ENCODE measurements at regions not wholly inside any gene's neighbourhood (a gene's known extent, or its start where the extent isn't known, plus 50 kb on each side); places are given as distances from the start of the nearest gene placed in this dataset.
"Not testable (repeated sequence)": the region's sequence is repeated elsewhere in the genome, so short reads cannot be mapped to it uniquely, and the experiment has no call there.

- no peak for DNase-seq (ENCODE audit: low read depth in 2 of 2)
Observed at GRCh38 chr2:128414946-128415778, 96.5 kb upstream of the HS6ST1 start.

DNA sequence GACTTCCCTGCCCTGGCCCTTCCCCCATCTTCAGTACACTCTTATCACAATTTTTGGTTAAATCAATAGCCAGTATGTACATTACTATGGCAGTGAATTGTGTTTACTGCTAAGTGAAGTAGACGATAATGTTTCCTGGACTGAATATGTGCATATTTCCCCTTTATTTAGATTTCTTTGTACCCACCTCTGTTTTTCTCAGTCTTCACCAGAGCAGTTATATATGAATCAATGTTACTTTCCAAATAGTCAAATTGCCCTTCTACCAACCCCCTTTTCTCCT lies 97.1 kb upstream of the HS6ST1 start:
- no peak for DNase-seq (ENCODE audit: low read depth in 2 of 2)

GRCh38 chr2:128416109-128416785 lies 97.6 kb upstream of the HS6ST1 start:
- DNase-seq (ENCODE audit: low read depth in 2 of 2): no peak

DNA sequence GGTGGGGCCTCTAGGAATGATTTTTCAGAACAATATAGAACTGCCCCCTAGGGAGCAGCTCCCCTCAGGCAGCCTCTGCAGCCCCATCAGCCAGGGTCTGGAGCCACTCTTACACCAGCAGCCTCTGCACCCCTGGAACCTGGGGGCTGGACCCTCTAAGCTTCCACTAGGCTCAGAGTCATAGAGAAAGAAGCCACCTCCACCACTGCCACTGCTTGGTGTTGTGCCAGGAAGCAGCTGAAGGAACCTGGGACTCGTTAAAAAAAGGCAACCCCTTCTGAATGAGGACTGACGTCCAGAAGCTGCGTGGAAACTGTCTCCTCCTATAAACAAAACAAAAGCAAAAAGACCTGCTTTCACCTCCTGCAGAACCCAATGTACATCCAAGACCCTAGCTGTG lies 98.1 kb upstream of the HS6ST1 start:
- DNase-seq (ENCODE audit: low read depth in 2 of 2): no peak

GRCh38 chr2:128417264-128417663 lies 98.6 kb upstream of the HS6ST1 start:
- DNase-seq (ENCODE audit: low read depth in 2 of 2): not testable (repeated sequence)

- DNase-seq (ENCODE audit: low read depth in 2 of 2): no peak
Observed at GRCh38 chr2:128420131-128420530, 101.5 kb upstream of the HS6ST1 start.

GRCh38 chr2:128420776-128421175 lies 102.1 kb upstream of the HS6ST1 start:
- DNase-seq (ENCODE audit: low read depth in 2 of 2): no peak

- no peak for DNase-seq (ENCODE audit: low read depth in 2 of 2)
Observed at GRCh38 chr2:128421286-128421685, 102.6 kb upstream of the HS6ST1 start.

GRCh38 chr2:128421861-128422311 lies 103.2 kb upstream of the HS6ST1 start:
- DNase-seq (ENCODE audit: low read depth in 2 of 2): no peak

GRCh38 chr2:128422571-128422970 lies 103.9 kb upstream of the HS6ST1 start:
- no peak for DNase-seq (ENCODE audit: low read depth in 2 of 2)

- no peak for DNase-seq (ENCODE audit: low read depth in 2 of 2)
Observed at GRCh38 chr2:128423788-128424165, 105.1 kb upstream of the HS6ST1 start.

GRCh38 chr2:128424406-128425171 lies 105.9 kb upstream of the HS6ST1 start:
- DNase-seq (ENCODE audit: low read depth in 2 of 2): no peak

DNA sequence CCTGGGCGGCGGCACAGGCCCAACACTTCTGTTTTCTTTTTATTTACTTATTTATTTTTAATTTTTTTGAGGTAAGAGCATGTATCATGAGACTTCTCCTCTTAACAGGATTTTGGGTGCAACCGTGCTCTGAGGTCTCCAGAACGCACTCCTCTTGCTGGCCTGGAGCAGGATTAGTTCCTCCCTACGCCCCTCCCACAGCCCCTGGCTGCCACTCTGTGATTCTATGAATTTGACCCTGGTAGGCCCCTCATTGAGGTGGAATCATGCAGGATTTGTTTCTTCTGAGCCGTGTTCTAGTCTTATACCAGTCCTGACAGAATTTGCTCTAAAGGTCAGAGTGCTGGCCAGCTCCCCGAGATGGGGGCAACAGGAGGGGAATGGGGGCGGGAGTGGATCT lies 106.5 kb upstream of the HS6ST1 start:
- no peak for DNase-seq (ENCODE audit: low read depth in 2 of 2)

DNA sequence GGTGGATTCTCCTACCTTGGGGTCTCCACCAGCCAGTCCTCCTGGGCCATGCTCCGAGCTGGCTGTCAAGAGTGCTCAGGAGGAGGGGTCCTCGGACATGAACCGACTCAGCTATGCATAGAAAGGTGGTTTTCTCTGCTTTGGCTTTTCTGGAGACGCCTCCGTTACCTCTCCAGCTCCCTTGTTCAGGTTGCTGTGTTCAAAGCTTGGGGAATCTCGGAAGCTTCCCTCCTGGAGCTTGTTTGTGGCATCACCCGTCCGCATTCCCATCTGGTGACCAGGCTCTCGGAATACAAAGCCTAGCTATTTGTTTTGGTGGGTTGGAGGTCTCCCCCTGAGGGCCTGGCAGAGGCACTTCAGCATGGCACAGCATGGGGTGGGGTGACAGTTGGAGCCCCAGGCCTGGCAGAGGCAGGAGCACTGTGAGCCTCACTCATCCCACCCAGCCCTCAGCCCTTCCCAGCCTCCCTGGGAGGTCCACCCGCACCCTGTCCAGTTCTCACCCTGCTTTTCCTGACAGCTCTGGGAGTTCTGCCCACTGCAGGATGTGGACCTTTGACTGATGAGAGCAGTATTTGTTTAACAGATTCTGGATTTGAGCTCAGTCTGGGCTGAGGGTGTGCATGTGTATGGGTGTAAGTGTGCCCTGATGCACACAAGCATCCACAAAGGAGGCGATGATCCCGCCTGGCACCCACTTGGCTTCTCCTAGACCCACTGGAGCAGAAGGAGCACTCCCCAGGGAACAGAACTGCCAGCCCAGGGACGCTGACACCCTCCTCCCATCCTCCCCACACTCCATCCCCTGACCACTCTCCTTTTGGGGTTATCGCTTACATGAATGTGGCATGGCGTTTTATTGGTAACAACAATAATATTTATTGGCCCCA lies 107.3 kb upstream of the HS6ST1 start:
- DNase-seq (ENCODE audit: low read depth in 2 of 2): no peak

- DNase-seq (ENCODE audit: low read depth in 2 of 2): no peak
Observed at GRCh38 chr2:128427413-128427755, 108.7 kb upstream of the HS6ST1 start.

- no peak for DNase-seq (ENCODE audit: low read depth in 2 of 2)
Observed at GRCh38 chr2:128428415-128428814, 109.7 kb upstream of the HS6ST1 start.

DNA sequence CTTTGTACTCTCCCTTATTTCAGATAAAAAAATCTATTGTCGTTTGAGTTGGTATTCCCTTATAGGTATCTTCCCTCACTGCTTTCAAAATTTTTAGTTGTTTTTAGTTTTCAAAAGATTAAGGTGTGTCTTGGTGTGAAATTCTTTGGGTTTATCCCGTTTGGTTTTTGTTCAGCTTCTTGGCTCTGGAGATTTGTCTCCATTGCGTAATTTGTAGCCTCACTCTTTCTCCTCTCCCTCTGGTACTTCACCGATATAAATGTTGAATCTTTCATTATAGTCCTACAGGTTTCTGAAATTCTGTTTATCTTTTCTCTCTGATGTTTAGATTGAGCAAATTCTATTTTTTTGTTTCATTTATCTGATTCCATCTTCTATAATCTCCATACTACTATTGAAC lies 113.8 kb upstream of the HS6ST1 start:
- DNase-seq (ENCODE audit: low read depth in 2 of 2): no peak

DNA sequence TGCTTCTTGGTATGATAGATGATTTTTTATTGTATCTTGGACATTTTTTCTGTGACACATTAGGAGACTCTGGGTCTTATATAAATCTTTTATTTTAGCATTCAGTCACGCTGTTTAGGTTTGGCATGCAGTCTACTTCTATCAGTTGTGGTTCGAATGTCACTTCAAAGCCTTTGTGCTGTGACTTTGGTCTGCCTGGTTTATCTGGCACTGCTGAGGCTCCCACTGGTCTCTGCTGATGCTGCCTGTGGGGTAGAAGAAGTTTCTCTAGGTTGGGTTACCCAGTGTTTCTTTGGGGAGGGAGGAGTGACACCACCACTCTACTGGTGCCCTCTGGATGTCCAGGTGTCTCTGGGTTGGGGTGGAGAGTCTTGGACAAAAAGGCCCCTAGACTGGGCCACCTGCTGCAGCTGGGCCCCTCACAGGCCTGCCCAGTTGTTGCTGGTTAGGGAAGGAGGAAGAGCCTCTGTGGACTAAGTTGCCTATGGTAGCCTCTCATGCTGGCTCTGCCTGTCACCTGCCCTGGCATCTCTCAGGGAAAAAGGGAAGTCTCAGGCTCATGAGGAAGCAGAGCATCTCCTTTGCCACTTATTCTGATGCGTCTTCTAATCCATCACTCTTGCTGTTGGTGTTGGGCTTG lies 115.4 kb upstream of the HS6ST1 start:
- DNase-seq (ENCODE audit: low read depth in 2 of 2): no peak

DNA sequence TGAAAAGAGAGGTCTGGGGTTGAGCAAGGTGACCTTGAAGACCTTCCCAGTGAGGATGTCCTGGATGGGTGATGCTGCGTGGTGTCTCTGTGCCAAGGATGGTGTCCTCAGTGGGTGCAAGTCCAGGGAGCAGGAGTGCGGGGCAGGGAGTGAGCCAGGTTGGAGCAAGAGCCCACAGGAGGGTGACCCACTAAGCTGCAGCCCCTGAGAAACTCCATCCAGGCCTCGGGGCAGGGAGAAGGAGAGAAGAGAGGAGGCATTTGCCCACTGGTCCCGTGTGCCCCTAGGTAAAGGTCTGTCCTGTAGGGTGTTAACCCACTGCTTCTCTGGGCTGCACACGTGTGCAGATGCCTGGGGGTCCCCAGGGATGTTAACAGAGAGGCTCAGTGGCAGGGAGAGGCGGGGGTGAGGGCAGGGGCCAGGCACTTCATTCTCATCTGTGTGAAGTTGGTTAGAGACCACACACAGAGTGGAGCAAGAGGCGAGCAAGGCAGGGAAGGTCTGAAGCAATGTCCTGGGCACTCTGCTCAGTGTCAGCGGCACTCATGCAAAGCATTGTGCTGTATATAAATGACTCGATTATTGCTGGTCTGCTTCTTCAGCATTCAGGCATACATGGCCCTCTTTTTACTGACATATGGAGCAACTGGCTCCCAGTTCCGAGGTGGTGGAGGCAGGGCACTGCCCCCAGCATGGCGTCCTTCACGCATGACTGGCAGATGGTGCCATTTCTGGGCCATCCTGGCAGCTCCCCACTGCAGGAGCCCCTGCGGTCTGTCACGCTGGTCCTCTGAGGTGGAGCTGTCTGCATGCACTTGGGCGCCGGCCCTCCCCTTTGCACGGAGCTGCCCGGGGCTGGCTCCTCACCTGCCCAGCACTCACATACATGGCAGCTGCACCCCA lies 117.2 kb upstream of the HS6ST1 start:
- no peak for DNase-seq (ENCODE audit: low read depth in 2 of 2)

DNA sequence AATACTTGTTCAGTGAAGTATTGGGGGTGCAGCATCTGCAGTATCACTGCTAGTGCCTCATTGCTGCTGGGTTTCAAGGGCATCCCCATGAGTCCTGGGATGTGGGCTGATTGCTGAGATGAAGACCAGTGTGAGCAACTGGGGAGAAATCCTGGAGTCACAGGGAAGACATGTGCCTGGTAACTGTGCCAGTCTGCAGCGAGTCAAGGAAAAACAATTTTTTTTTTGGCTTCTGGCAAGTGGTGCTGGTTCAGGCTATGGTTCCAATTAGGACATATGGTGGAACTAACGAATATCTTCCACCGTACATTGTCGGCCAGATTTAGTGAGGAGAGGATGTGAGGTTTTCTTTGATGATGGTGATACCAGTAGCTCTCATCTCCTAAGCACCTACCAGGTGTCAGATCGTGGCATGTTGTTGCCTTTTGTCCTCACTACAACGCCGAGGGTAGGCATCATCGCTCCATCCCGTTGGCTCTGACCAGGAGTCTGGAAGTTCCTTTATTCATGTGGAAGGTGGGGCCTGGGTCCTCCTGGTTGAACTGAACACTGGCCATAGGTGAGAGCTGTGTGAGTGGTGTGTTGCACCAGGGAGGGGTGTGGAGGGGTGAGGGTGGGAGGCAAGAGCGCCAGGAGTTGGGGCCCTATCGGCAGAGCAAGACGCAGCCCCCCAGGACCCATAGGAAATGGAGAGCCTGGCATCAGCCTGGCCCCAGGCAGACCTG lies 118.0 kb upstream of the HS6ST1 start:
- DNase-seq (ENCODE audit: low read depth in 2 of 2): no peak
